ENCODE measurements at regions not wholly inside any gene's neighbourhood (a gene's known extent, or its start where the extent isn't known, plus 50 kb on each side); places are given as distances from the start of the nearest gene placed in this dataset.

- Mint-ChIP-seq H3K27me3 (ENCODE audit: low read depth) (peaks cover 50% of the 10 kb centered on the region), H3K27ac (no peak overlapping the region), H3K36me3 (no peaks in the 10 kb centered on the region), H3K4me3 (no peak overlapping the region), H3K9me3 (no peaks in the 10 kb centered on the region), H3K4me1 (no peaks in the 10 kb centered on the region)
- TF ChIP-seq CTCF (IDR thresholded peaks at IDR 0.05; ENCODE audit: unreplicated experiment), result no peak
- DNase-seq (ENCODE audit: low spot score in 2 of 2, unreplicated experiment in 2 of 2), result no peak
These were observed 216.3 kb upstream of the ZC3H12A start for GRCh38 chr1:37258068-37258467.

GRCh38 chr1:37259019-37259418 lies 215.4 kb upstream of the ZC3H12A start:
- DNase-seq (ENCODE audit: low spot score in 2 of 2, unreplicated experiment in 2 of 2), result no peak
- Mint-ChIP-seq H3K4me1 (no peaks in the 10 kb centered on the region), H3K36me3 (no peaks in the 10 kb centered on the region), H3K27me3 (ENCODE audit: low read depth) (peaks cover 45% of the 10 kb centered on the region), H3K27ac (no peak overlapping the region), H3K9me3 (no peaks in the 10 kb centered on the region), H3K4me3 (no peak overlapping the region)
- TF ChIP-seq CTCF (IDR thresholded peaks at IDR 0.05; ENCODE audit: unreplicated experiment), result no peak

GRCh38 chr1:37261129-37261528 lies 213.3 kb upstream of the ZC3H12A start:
- TF ChIP-seq CTCF (IDR thresholded peaks at IDR 0.05; ENCODE audit: unreplicated experiment), result no peak
- no peak for DNase-seq (ENCODE audit: low spot score in 2 of 2, unreplicated experiment in 2 of 2)
- no peaks in the 10 kb centered on the region for H3K9me3 Mint-ChIP-seq
- no peak overlapping the region for H3K27ac Mint-ChIP-seq
- H3K27me3 Mint-ChIP-seq (ENCODE audit: low read depth), result peaks cover 36% of the 10 kb centered on the region
- H3K36me3 Mint-ChIP-seq, result no peaks in the 10 kb centered on the region
- no peaks in the 10 kb centered on the region for H3K4me1 Mint-ChIP-seq
- H3K4me3 Mint-ChIP-seq, result no peak overlapping the region

GRCh38 chr1:37262439-37263170 lies 211.8 kb upstream of the ZC3H12A start:
- Mint-ChIP-seq H3K27ac (no peak overlapping the region), H3K4me3 (no peak overlapping the region), H3K27me3 (ENCODE audit: low read depth) (peaks cover 32% of the 10 kb centered on the region), H3K4me1 (no peaks in the 10 kb centered on the region), H3K9me3 (no peaks in the 10 kb centered on the region), H3K36me3 (no peaks in the 10 kb centered on the region)
- no peak for DNase-seq (ENCODE audit: low spot score in 2 of 2, unreplicated experiment in 2 of 2)
- no peak for TF ChIP-seq CTCF (IDR thresholded peaks at IDR 0.05; ENCODE audit: unreplicated experiment)

- H3K27me3 Mint-ChIP-seq (ENCODE audit: low read depth), result peaks cover 30% of the 10 kb centered on the region
- no peaks in the 10 kb centered on the region for H3K4me1 Mint-ChIP-seq
- TF ChIP-seq CTCF (IDR thresholded peaks at IDR 0.05; ENCODE audit: unreplicated experiment), result no peak
- H3K27ac Mint-ChIP-seq, result no peak overlapping the region
- no peaks in the 10 kb centered on the region for H3K9me3 Mint-ChIP-seq
- no peaks in the 10 kb centered on the region for H3K36me3 Mint-ChIP-seq
- H3K4me3 Mint-ChIP-seq, result no peak overlapping the region
- no peak for DNase-seq (ENCODE audit: low spot score in 2 of 2, unreplicated experiment in 2 of 2)
These were observed 209.2 kb upstream of the ZC3H12A start for GRCh38 chr1:37265156-37265555.
